Heart left ventricle (tissue), 16 donors: ENCODE measurements at regions not wholly inside any gene's neighbourhood (a gene's known extent, or its start where the extent isn't known, plus 50 kb on each side); places are given as distances from the start of the nearest gene placed in this dataset.

ENCODE experiments used
- ATAC-seq, 4 donors: fragments of 200-7000 bp; cut with Tn5 transposase; one replicate each; pipeline ENCODE4 v1.9.1; 2020 to 2022; ENCODE audit warnings: moderate library complexity in 4 of 4, mild to moderate bottlenecking in 3 of 4, moderate number of reproducible peaks in 1 of 4
- DNase-seq, 5 donors: peaks; one replicate each; pipeline ENCODE4 v3.0.0-alpha.2; 2020
- H3K27ac ChIP-seq, 12 donors: fragments of 200-600 bp; sonication (generic) in 4 of 12; one replicate each; pipeline versions ENCODE4 v1.5.0 to v1.8.0; 2016 to 2022; ENCODE audit warnings: mild to moderate bottlenecking in 2 of 12
- H3K27me3 ChIP-seq, 9 donors: fragments of 200-600 bp; sonication (generic) in 2 of 9; one replicate each; pipeline versions ENCODE4 v1.5.1 to v1.8.0; 2016 to 2022; ENCODE audit warnings: mild to moderate bottlenecking in 3 of 9
- H3K36me3 ChIP-seq, 9 donors: fragments of 200-600 bp; sonication (generic) in 2 of 9; one replicate each; pipeline versions ENCODE4 v1.5.0 to v1.8.0; 2018 to 2022; ENCODE audit warnings: mild to moderate bottlenecking in 2 of 9
- H3K4me1 ChIP-seq, 12 donors: fragments of 200-600 bp; sonication (generic) in 4 of 12; one replicate each; pipeline versions ENCODE4 v1.5.0 to v1.8.0; 2016 to 2022; ENCODE audit warnings: mild to moderate bottlenecking in 3 of 12
- H3K4me3 ChIP-seq, 12 donors: fragments of 200-600 bp; sonication (generic) in 4 of 12; one replicate each; pipeline versions ENCODE4 v1.5.0 to v1.8.0; 2017 to 2022; ENCODE audit warnings: mild to moderate bottlenecking in 9 of 12, moderate library complexity in 4 of 12
- H3K9me3 ChIP-seq, 12 donors: fragments of 200-600 bp; sonication (generic) in 4 of 12; one replicate each; pipeline versions ENCODE4 v1.5.0 to v1.8.0; 2016 to 2022; ENCODE audit warnings: mild to moderate bottlenecking in 1 of 12
- POLR2A ChIP-seq, 2 donors: fragments of 450-650 bp; IDR thresholded peaks; one replicate each; pipeline ENCODE4 v1.6.1; 2017; ENCODE audit warnings: antibody characterized with exemption in 2 of 2, mild to moderate bottlenecking in 2 of 2, moderate library complexity in 2 of 2
- WGBS, 4 donors: extraction: QIAGEN DNeasy Blood & Tissue Kit in 2 of 4; methylation state at CpG; one replicate each; pipeline versions ENCODE4 v1.1.5 to v1.1.7; 2013 to 2018; 5-methylcytosine and 5-hydroxymethylcytosine counted together
- intact Hi-C, 10 donors: fragments of 100-400 bp; cut with DNase I; formaldehyde crosslinking; loops; one replicate each; pipeline versions ENCODE4 v1.11.1 to v1.14.2; 2022
- TF ChIP-seq, protein P1 (sequence below), 12 donors: fragments of 200-600 bp; sonication (generic) in 4 of 12; IDR thresholded peaks; one replicate each; pipeline versions ENCODE4 v1.5.0 to v1.8.0; 2018 to 2022; ENCODE audit warnings: antibody characterized with exemption in 12 of 12, mild to moderate bottlenecking in 5 of 12
- donor health status: ischemic (EF 13 %, LVEDD 7.1; RV severe dilation, severe dysfunction).
- donor health status: healthy with polysubstance abuse.
- donor health status: DM: no; HTN: yes; CAD: no.
- donor health status: DM: no; HTN: no; CAD: no.
- donor health status: ischemic (EF 25% LVEDD 6.9; RV normal size, moderate dysfunction).
- donor health status: ischemic (EF 25% LVEDD 5.7; RV mildly dilated, moderate dysfunction).
- donor health status: healthy.
- donor health status: DM: yes; HTN: yes; CAD: no.
- donor health status: ischemic (EF 35%, LVEDD 5.7; RV mildly dilated, moderate dysfunction).
- donor health status: nonischemic (EF 11% LVEDD 7.7; RV severe dilation, severe dysfunction).
- donor health status: DM: yes; HTN: yes; CAD: no.
- donor health status: PGD.
- donor health status: ischemic (EF 29% LVEDD 5.4; RV normal size, mild dysfunction).
- donor health status: nonischemic (EF 23%, LVEDD 6.1; RV moderate dilation, normal function).

DNA sequence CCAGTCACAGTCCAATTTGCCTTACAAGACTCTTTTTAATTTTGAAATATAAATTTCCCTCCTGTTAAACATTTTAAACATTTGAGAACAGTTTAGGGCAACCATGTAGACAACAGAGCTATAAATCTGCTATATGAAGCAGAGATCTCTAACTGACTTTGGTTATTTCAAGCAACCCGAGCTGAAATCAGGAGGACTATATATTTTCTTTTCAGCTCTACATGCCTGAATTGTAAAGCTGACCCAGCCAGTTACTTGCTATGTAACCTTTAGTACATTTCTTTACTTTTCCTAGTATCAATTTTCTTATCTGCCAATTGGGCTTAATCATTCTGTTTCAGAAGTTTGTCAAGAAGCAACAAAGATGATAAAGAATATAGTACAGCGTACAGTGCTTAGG is 457.4 kb upstream of the NECTIN3 start:
- H3K4me1 ChIP-seq = no peaks in the 10 kb centered on the region
- no peaks in the 10 kb centered on the region for H3K36me3 ChIP-seq
- TF ChIP-seq, protein P1, sequence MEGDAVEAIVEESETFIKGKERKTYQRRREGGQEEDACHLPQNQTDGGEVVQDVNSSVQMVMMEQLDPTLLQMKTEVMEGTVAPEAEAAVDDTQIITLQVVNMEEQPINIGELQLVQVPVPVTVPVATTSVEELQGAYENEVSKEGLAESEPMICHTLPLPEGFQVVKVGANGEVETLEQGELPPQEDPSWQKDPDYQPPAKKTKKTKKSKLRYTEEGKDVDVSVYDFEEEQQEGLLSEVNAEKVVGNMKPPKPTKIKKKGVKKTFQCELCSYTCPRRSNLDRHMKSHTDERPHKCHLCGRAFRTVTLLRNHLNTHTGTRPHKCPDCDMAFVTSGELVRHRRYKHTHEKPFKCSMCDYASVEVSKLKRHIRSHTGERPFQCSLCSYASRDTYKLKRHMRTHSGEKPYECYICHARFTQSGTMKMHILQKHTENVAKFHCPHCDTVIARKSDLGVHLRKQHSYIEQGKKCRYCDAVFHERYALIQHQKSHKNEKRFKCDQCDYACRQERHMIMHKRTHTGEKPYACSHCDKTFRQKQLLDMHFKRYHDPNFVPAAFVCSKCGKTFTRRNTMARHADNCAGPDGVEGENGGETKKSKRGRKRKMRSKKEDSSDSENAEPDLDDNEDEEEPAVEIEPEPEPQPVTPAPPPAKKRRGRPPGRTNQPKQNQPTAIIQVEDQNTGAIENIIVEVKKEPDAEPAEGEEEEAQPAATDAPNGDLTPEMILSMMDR (IDR thresholded peaks at IDR 0.05) = no peak
- TF ChIP-seq POLR2A (IDR thresholded peaks at IDR 0.05) = no peak
- no peaks in the 10 kb centered on the region for H3K27me3 ChIP-seq
- H3K4me3 ChIP-seq = no peak overlapping the region
- no peaks in the 10 kb centered on the region for H3K9me3 ChIP-seq
- no peak for DNase-seq
- ATAC-seq = no peak
- H3K27ac ChIP-seq = no peak overlapping the region
- intact Hi-C loops = no loop called here
- WGBS, 4 donors = 75 to 81% (median 78%) methylated on average over 2 of the region's 2 CpGs

DNA sequence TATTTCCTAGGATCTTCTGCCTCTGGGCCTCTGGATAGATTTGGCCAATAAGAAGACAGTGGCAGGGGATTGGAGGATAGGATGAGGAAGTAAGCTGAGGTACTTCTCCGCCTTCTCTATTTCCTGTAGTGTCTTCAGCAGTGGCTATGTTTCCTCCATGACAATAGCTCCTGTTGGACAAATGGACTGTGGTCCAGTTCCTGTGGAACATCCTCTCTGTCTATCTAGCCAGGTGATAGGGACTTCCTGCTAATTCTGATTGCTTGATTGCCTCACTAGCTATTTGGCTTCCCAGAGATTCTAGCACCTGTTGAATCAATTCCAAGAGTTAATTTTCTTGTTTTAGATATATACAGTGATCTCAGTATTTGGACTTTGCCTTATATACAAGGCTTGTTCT is 456.2 kb upstream of the NECTIN3 start:
- Histone ChIP-seq H3K4me1 (no peaks in the 10 kb centered on the region), H3K4me3 (no peak overlapping the region), H3K27ac (no peak overlapping the region), H3K9me3 (no peaks in the 10 kb centered on the region), H3K27me3 (no peaks in the 10 kb centered on the region), H3K36me3 (no peaks in the 10 kb centered on the region)
- no peak for TF ChIP-seq POLR2A (IDR thresholded peaks at IDR 0.05)
- TF ChIP-seq, protein P1 (IDR thresholded peaks at IDR 0.05) = no peak
- 78 to 90% (median 84%) methylated on average over 1 of the region's 1 CpG for WGBS, 4 donors
- intact Hi-C loops = no loop called here
- no peak for ATAC-seq
- DNase-seq = no peak

DNA sequence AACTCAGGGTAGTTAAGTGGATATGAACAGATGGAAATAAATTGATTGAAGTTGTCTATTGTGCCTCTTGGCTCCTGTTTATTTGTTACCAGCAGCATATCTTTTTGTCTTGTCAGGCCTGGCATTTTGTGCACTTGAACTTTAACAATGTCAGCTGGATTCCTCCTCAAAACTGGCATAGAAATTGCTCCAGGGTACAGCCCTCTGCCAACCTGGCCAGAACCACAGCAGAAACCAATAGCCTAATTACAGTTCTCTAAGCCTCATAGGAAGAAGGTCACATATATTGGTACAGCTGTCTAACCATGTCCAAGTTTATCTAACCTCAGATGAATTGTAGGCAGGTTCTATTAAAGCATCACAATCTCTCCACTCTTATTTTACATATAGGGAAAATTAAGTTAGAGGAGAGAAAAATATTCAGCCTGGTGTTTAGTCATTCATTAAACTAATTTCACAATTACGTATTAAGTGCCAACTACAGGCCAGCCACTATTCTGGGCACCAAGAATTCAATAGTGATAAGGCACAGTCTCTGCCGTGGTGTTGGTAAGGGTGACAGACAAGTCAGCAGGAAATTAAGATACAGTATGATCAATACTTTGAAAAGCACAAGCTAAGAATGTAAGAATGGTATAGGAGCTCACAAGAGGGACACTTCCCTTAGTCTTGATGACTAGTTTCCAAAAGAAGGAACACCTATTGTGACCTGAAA is 452.9 kb upstream of the NECTIN3 start:
- no peaks in the 10 kb centered on the region for H3K36me3 ChIP-seq
- intact Hi-C loops = no loop called here
- TF ChIP-seq, protein P1 (IDR thresholded peaks at IDR 0.05) = no peak
- TF ChIP-seq POLR2A (IDR thresholded peaks at IDR 0.05) = no peak

DNA sequence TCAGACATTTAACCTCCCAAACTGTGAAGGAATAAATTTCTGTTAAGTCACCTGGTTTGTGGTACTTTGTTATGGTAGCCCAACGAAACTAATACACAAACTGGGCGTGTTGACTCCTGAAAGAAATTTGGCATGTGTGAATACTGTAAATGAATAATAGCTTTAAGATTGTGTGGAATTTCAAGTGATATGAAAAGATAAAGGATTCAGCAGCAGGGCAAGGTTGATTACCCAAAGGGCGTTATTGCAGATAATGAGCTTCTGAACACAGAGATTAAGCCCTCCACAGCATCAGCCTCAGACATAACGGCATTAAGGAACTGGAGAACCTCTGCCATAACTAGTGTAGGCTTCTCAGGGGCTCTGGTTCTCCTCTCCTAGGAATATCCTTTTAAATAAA is 451.5 kb upstream of the NECTIN3 start:
- Histone ChIP-seq H3K27me3 (no peaks in the 10 kb centered on the region), H3K27ac (no peak overlapping the region), H3K9me3 (peaks cover 0 to 6% (median 0%) of the 10 kb centered on the region in 12 donors), H3K4me3 (no peak overlapping the region), H3K4me1 (no peaks in the 10 kb centered on the region), H3K36me3 (no peaks in the 10 kb centered on the region)
- ATAC-seq = no peak
- TF ChIP-seq POLR2A (IDR thresholded peaks at IDR 0.05) = no peak
- TF ChIP-seq, protein P1 (IDR thresholded peaks at IDR 0.05) = no peak
- no peak for DNase-seq
- WGBS, 4 donors = 29 to 42% (median 32%) methylated on average over 4 of the region's 4 CpGs
- intact Hi-C loops = no loop called here

More for the DNA sequence above, 452.9 kb upstream of the NECTIN3 start:
- H3K27me3 ChIP-seq = no peaks in the 10 kb centered on the region
- peaks cover 0 to 3% (median 0%) of the 10 kb centered on the region in 12 donors for H3K9me3 ChIP-seq
- WGBS, 4 donors = 40 to 52% (median 47%) methylated on average over 2 of the region's 2 CpGs
- no peak overlapping the region for H3K4me3 ChIP-seq
- no peak for ATAC-seq
- H3K4me1 ChIP-seq = no peaks in the 10 kb centered on the region
- no peak overlapping the region for H3K27ac ChIP-seq
- no peak for DNase-seq
